NB4 (cell line): ENCODE measurements at regions not wholly inside any gene's neighbourhood (a gene's known extent, or its start where the extent isn't known, plus 50 kb on each side); places are given as distances from the start of the nearest gene placed in this dataset.

Experiments used
- MYC ChIP-seq: IDR thresholded peaks from 2 replicates; pipeline ENCODE4 v1.6.1; 2011; ENCODE audit warnings: low read depth, low read length
- TF ChIP-seq, protein P1 (sequence below): IDR thresholded peaks from one replicate; pipeline ENCODE4 v1.5.1; 2012; ENCODE audit warnings: low read depth, low read length

DNA sequence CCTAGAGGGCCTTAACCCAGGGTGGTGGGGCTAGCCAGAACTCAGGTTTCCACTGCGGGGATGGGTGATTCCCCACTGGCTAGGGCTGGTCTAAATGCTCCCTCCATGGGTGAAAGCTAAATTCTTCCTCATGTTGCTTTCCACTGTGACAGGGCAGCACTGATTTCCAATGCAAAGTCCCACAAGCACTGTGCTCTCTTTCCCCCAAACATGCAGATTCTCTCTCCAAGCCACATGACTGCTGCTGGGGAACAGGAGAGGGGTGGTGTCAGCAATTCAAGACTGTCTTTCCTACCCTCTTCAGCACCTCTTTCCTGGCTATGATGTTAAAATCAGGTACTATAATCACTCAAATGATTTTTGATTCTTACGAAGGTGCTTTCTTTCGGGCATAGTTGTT is 215.5 kb downstream of the RWDD3 start:
- TF ChIP-seq, protein P1, sequence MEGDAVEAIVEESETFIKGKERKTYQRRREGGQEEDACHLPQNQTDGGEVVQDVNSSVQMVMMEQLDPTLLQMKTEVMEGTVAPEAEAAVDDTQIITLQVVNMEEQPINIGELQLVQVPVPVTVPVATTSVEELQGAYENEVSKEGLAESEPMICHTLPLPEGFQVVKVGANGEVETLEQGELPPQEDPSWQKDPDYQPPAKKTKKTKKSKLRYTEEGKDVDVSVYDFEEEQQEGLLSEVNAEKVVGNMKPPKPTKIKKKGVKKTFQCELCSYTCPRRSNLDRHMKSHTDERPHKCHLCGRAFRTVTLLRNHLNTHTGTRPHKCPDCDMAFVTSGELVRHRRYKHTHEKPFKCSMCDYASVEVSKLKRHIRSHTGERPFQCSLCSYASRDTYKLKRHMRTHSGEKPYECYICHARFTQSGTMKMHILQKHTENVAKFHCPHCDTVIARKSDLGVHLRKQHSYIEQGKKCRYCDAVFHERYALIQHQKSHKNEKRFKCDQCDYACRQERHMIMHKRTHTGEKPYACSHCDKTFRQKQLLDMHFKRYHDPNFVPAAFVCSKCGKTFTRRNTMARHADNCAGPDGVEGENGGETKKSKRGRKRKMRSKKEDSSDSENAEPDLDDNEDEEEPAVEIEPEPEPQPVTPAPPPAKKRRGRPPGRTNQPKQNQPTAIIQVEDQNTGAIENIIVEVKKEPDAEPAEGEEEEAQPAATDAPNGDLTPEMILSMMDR = no peak
- TF ChIP-seq MYC = no peak
